HEK293 (cell line): ENCODE measurements at regions not wholly inside any gene's neighbourhood (a gene's known extent, or its start where the extent isn't known, plus 50 kb on each side); places are given as distances from the start of the nearest gene placed in this dataset.

Experiments
- CTCF ChIP-seq: fragments of 450-650 bp; formaldehyde crosslinking; IDR thresholded peaks from 2 replicates; pipeline ENCODE4 v1.5.1; 2016; ENCODE audit warnings: missing biosample characterization, missing genetic modification characterization
- KLF10 ChIP-seq: fragments of 450-650 bp; IDR thresholded peaks from 2 replicates; pipeline ENCODE4 v1.5.1; 2018; ENCODE audit warnings: missing biosample characterization, mild to moderate bottlenecking, missing genetic modification characterization
- KLF7 ChIP-seq: fragments of 450-650 bp; formaldehyde crosslinking; IDR thresholded peaks from 2 replicates; pipeline ENCODE4 v1.5.1; 2016; ENCODE audit warnings: missing biosample characterization, missing genetic modification characterization, borderline replicate concordance
- PBX3 ChIP-seq: sonication (generic); formaldehyde crosslinking; IDR thresholded peaks from 2 replicates; pipeline ENCODE4 v1.8.1; 2022; ENCODE audit warnings: mild to moderate bottlenecking, moderate library complexity, missing genetic modification reagents
- ZBTB8A ChIP-seq: fragments of 450-650 bp; formaldehyde crosslinking; IDR thresholded peaks from 2 replicates; pipeline ENCODE4 v1.5.1; 2016; ENCODE audit warnings: missing biosample characterization, missing genetic modification characterization
- ZNF416 ChIP-seq: fragments of 450-650 bp; formaldehyde crosslinking; IDR thresholded peaks from 2 replicates; pipeline ENCODE4 v1.5.1; 2016; ENCODE audit warnings: missing biosample characterization, missing genetic modification characterization

- TF ChIP-seq CTCF (tag by site-specific recombination) = no peak
- no peak for TF ChIP-seq KLF7 (tag by site-specific recombination)
- TF ChIP-seq KLF10 = no peak
- no peak for TF ChIP-seq ZNF416
- TF ChIP-seq PBX3 (CRISPR knock-in tag) = no peak
- TF ChIP-seq ZBTB8A = no peak
Observed at GRCh38 chr2:56971383-56971974, 787.7 kb downstream of the CCDC85A start.
